Adrenal gland (tissue), 9 donors: ENCODE measurements at regions not wholly inside any gene's neighbourhood (a gene's known extent, or its start where the extent isn't known, plus 50 kb on each side); places are given as distances from the start of the nearest gene placed in this dataset.

ENCODE experiments used
- DNase-seq, 7 donors: peaks; one replicate each; pipeline ENCODE4 v3.0.0-alpha.2; 2019 to 2020
- H3K27ac ChIP-seq, 5 donors: fragments of 200-600 bp; sonication (generic) in 4 of 5; 1 replicate in 3 of 5; 2 replicates in 2 of 5; pipeline versions ENCODE4 v1.5.1 to v1.8.0; 2016 to 2020; ENCODE audit warnings: mild to moderate bottlenecking in 1 of 5
- H3K27me3 ChIP-seq: fragments of 200-600 bp; 2 replicates; pipeline ENCODE4 v1.8.0; 2021
- H3K36me3 ChIP-seq, 2 donors: fragments of 200-600 bp; replicated peaks in 1 of 2; 1 replicate in 1 of 2; 2 replicates in 1 of 2; pipeline versions ENCODE4 v1.5.1 to v1.8.0; 2018 to 2022
- H3K4me1 ChIP-seq, 2 donors: fragments of 200-600 bp; replicated peaks in 1 of 2; 1 replicate in 1 of 2; 2 replicates in 1 of 2; pipeline versions ENCODE4 v1.5.1 to v1.8.0; 2018 to 2021
- H3K4me3 ChIP-seq, 4 donors: fragments of 200-600 bp; sonication (generic) in 3 of 4; one replicate each; pipeline ENCODE4 v1.5.1; 2016 to 2018
- H3K9me3 ChIP-seq, 3 donors: fragments of 200-600 bp; sonication (generic) in 1 of 3; replicated peaks in 1 of 3; 1 replicate in 2 of 3; 2 replicates in 1 of 3; pipeline versions ENCODE4 v1.5.1 to v1.8.0; 2016 to 2021
- POLR2A ChIP-seq, 2 donors: fragments of 450-650 bp; IDR thresholded peaks; one replicate each; pipeline ENCODE4 v1.6.1; 2017; ENCODE audit warnings: antibody characterized with exemption in 2 of 2, mild to moderate bottlenecking in 2 of 2, moderate library complexity in 1 of 2
- WGBS, 4 donors: extraction: QIAGEN DNeasy Blood & Tissue Kit in 2 of 4; methylation state at CpG; one replicate each; pipeline versions ENCODE4 v1.1.5 to v1.1.7; 2013 to 2017; 5-methylcytosine and 5-hydroxymethylcytosine counted together
- intact Hi-C, 2 donors: fragments of 100-400 bp; cut with DNase I; formaldehyde crosslinking; loops; one replicate each; pipeline versions ENCODE4 v1.14.1 to v1.15.0; 2022 to 2023
- TF ChIP-seq, protein P1 (sequence below), 6 experiments: fragments of 450-650 bp in 4 of 6; fragments of 200-600 bp in 2 of 6; sonication (generic) in 1 of 6; IDR thresholded peaks; 1 replicate in 5 of 6; 2 replicates in 1 of 6; pipeline versions ENCODE4 v1.5.1 to v1.8.0; 2016 to 2021; ENCODE audit warnings: antibody characterized with exemption in 6 of 6, mild to moderate bottlenecking in 2 of 6, moderate library complexity in 1 of 6
- donor health status: healthy with polysubstance abuse.
- donor health status: Bipolar disorder and iron deficiency.
- donor health status: DM: yes; HTN: yes; CAD: no.
- donor health status: DM: no; HTN: no; CAD: no.
- donor health status: DM: no; HTN: no; CAD: no.

GRCh38 chrX:120749141-120749846 lies 119.4 kb upstream of the C1GALT1C1 start:
- TF ChIP-seq POLR2A (IDR thresholded peaks at IDR 0.05) = no peak
- TF ChIP-seq, protein P1, sequence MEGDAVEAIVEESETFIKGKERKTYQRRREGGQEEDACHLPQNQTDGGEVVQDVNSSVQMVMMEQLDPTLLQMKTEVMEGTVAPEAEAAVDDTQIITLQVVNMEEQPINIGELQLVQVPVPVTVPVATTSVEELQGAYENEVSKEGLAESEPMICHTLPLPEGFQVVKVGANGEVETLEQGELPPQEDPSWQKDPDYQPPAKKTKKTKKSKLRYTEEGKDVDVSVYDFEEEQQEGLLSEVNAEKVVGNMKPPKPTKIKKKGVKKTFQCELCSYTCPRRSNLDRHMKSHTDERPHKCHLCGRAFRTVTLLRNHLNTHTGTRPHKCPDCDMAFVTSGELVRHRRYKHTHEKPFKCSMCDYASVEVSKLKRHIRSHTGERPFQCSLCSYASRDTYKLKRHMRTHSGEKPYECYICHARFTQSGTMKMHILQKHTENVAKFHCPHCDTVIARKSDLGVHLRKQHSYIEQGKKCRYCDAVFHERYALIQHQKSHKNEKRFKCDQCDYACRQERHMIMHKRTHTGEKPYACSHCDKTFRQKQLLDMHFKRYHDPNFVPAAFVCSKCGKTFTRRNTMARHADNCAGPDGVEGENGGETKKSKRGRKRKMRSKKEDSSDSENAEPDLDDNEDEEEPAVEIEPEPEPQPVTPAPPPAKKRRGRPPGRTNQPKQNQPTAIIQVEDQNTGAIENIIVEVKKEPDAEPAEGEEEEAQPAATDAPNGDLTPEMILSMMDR (IDR thresholded peaks at IDR 0.05) = no peak
- no peak for DNase-seq
- 29 to 44% (median 35%) methylated on average over 4 of the region's 4 CpGs for WGBS, 4 donors
- no peak overlapping the region for H3K4me3 ChIP-seq
- H3K27me3 ChIP-seq = no peaks in the 10 kb centered on the region
- H3K36me3 ChIP-seq = no peaks in the 10 kb centered on the region
- no peaks in the 10 kb centered on the region for H3K9me3 ChIP-seq
- intact Hi-C loops = no loop called here
- H3K4me1 ChIP-seq = no peaks in the 10 kb centered on the region
- no peak overlapping the region for H3K27ac ChIP-seq

DNA sequence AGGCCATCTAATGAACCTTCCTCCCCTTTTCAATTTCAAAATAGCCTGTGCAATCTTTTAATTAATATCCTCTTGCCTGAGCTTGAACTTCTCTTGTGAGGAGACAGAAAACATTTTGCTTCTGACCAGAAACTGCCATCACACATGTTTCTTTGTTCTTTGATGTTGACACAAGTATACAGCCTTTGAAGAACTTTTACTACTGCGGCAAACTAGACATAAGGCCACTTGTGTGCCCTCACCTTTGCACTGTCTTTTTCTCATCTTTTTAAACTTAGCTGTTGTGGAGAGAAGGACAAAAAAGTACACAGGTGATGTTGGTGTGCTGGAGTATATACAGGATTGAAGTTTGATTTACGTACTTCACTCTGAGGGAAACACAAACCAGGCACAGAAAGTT lies 116.3 kb upstream of the C1GALT1C1 start:
- no peaks in the 10 kb centered on the region for H3K27me3 ChIP-seq
- no peaks in the 10 kb centered on the region for H3K9me3 ChIP-seq
- no peak for TF ChIP-seq POLR2A (IDR thresholded peaks at IDR 0.05)
- TF ChIP-seq, protein P1 (IDR thresholded peaks at IDR 0.05) = no peak
- 71 to 92% (median 82%) methylated on average over 2 of the region's 2 CpGs for WGBS, 4 donors
- no peaks in the 10 kb centered on the region for H3K36me3 ChIP-seq
- intact Hi-C loops = no loop called here
- H3K4me1 ChIP-seq = no peaks in the 10 kb centered on the region
- no peak overlapping the region for H3K27ac ChIP-seq
- no peak for DNase-seq
- no peak overlapping the region for H3K4me3 ChIP-seq

DNA sequence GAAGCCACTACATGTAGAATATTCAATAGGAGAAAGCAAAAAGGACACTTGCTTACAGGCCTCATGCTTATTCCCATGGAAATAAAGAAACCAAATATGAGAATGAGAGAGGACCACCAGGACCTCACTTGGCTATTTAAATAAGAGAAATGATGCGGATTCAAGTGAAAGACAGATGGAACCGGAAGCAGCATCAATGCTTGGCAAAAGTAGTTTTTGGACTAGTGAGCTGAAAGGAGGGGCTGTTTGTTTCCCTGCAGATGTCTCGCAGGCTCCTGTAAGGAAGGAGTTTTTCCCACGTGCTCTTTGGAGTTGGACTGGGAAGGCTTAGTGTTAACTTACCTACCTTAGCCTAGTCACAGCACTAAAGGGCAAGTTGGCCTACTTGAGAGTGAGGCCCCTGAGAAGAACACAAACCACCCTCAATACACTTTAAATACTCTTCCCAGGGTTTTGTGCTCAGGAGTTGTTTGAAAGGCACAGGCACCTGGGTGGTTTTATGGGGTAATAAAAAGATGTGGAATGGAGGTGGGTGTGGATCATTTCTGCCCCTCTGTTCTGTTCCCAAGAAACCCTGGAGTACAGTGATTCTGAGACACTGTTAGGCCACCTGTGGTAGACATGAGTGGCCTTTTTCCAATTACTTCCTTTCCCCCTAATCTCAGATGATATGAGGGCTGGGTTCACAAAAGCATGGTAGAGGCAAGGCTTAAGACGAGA lies 113.3 kb upstream of the C1GALT1C1 start:
- WGBS, 4 donors = 69 to 88% (median 74%) methylated on average over 4 to 5 of the region's 5 CpGs
- H3K4me3 ChIP-seq = no peak overlapping the region

GRCh38 chrX:120741452-120741851 lies 111.6 kb upstream of the C1GALT1C1 start:
- H3K27ac ChIP-seq = no peak overlapping the region
- intact Hi-C loops = no loop called here
- H3K4me1 ChIP-seq = no peaks in the 10 kb centered on the region
- H3K4me3 ChIP-seq = no peak overlapping the region
- H3K9me3 ChIP-seq = no peaks in the 10 kb centered on the region
- no peak for DNase-seq
- H3K27me3 ChIP-seq = no peaks in the 10 kb centered on the region
- 90 to 100% (median 94%) methylated on average over 2 to 3 of the region's 3 CpGs for WGBS, 4 donors
- TF ChIP-seq POLR2A (IDR thresholded peaks at IDR 0.05) = no peak
- TF ChIP-seq, protein P1 (IDR thresholded peaks at IDR 0.05) = no peak
- no peaks in the 10 kb centered on the region for H3K36me3 ChIP-seq

More for the DNA sequence above, 113.3 kb upstream of the C1GALT1C1 start:
- H3K27me3 ChIP-seq = no peaks in the 10 kb centered on the region
- H3K9me3 ChIP-seq = no peaks in the 10 kb centered on the region
- TF ChIP-seq, protein P1 (IDR thresholded peaks at IDR 0.05) = no peak
- no peak for TF ChIP-seq POLR2A (IDR thresholded peaks at IDR 0.05)
- H3K27ac ChIP-seq = no peak overlapping the region
- DNase-seq = no peak
- no peaks in the 10 kb centered on the region for H3K4me1 ChIP-seq
- no peaks in the 10 kb centered on the region for H3K36me3 ChIP-seq
- intact Hi-C loops = no loop called here
